ENCODE measurements at regions not wholly inside any gene's neighbourhood (a gene's known extent, or its start where the extent isn't known, plus 50 kb on each side); places are given as distances from the start of the nearest gene placed in this dataset.

DNA sequence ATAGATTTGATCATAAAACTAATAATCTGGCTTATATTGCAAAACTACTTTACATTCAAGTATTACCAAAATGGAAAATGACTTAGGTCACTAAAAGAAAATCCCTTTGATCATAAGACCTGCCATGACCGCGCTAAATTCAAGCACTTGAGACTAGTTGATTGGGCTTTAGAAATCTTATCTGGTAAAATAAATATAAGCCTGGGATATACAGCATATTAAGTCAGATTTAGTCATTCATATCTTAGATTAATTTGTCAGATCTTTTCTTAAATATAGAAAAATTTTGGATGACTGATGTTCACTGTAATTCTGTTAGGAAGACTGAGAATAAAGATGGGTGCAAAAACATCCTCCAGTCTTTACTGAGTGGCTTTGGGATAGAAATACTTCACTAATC, 450.0 kb downstream of the HTR7 start:
- TF ChIP-seq, protein P1, sequence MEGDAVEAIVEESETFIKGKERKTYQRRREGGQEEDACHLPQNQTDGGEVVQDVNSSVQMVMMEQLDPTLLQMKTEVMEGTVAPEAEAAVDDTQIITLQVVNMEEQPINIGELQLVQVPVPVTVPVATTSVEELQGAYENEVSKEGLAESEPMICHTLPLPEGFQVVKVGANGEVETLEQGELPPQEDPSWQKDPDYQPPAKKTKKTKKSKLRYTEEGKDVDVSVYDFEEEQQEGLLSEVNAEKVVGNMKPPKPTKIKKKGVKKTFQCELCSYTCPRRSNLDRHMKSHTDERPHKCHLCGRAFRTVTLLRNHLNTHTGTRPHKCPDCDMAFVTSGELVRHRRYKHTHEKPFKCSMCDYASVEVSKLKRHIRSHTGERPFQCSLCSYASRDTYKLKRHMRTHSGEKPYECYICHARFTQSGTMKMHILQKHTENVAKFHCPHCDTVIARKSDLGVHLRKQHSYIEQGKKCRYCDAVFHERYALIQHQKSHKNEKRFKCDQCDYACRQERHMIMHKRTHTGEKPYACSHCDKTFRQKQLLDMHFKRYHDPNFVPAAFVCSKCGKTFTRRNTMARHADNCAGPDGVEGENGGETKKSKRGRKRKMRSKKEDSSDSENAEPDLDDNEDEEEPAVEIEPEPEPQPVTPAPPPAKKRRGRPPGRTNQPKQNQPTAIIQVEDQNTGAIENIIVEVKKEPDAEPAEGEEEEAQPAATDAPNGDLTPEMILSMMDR (IDR thresholded peaks at IDR 0.05; ENCODE audit: unreplicated experiment) = no peak
- peaks cover 2% of the 10 kb centered on the region for H3K4me1 Mint-ChIP-seq (ENCODE audit: low read depth)
- no peaks in the 10 kb centered on the region for H3K36me3 Mint-ChIP-seq (ENCODE audit: insufficient read depth)
- H3K4me3 Mint-ChIP-seq (ENCODE audit: low read depth) = no peak overlapping the region
- no peak for DNase-seq (ENCODE audit: low spot score, unreplicated experiment)
- no peak overlapping the region for H3K27ac Mint-ChIP-seq
- H3K27me3 Mint-ChIP-seq = no peaks in the 10 kb centered on the region
- peaks cover 13% of the 10 kb centered on the region for H3K9me3 Mint-ChIP-seq (ENCODE audit: low read depth)

DNA sequence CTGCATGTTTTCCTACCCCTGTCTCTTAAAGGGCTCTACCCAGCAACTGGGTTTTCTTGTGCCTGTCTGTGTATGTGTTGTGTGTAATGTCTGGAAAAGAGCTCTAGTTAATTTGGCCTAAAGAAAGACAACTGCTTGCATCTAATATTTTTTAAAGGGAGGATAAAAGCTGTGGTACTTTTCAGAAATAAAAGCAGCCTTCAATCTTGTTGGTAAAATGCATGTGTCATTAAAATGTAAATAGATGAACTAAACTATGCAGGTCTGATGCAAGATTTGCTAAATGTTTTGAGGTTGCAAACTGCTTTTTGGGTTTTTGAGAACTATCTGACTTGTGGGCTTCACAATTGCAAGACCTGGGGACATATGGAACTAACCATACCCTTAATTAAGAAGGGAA, 445.3 kb downstream of the HTR7 start:
- TF ChIP-seq, protein P1 (IDR thresholded peaks at IDR 0.05; ENCODE audit: unreplicated experiment) = no peak
- no peak overlapping the region for H3K4me3 Mint-ChIP-seq (ENCODE audit: low read depth)
- no peaks in the 10 kb centered on the region for H3K27me3 Mint-ChIP-seq
- no peaks in the 10 kb centered on the region for H3K36me3 Mint-ChIP-seq (ENCODE audit: insufficient read depth)
- peaks cover 3% of the 10 kb centered on the region for H3K4me1 Mint-ChIP-seq (ENCODE audit: low read depth)
- no peak overlapping the region for H3K27ac Mint-ChIP-seq
- DNase-seq (ENCODE audit: low spot score, unreplicated experiment) = no peak
- peaks cover 13% of the 10 kb centered on the region for H3K9me3 Mint-ChIP-seq (ENCODE audit: low read depth)

DNA sequence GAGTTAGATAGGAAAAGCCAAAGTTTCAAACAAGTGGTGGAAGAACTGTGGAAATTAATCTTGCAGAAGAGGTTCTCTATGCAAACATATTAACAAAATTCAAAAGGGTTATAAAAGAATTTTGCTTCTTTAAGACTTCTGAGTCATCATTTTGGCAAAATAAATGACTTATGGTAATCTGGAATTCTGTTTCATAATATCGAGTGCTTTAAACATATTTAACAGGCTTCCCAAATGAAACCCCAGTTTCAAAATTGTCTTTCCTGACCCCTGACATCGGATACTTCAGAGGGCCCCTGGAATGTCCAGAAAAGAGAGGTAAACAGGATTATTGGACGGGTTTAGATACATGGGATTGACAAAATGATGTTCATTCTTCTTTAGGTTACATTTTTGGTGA, 444.6 kb downstream of the HTR7 start:
- Mint-ChIP-seq H3K4me1 (ENCODE audit: low read depth) (peaks cover 3% of the 10 kb centered on the region), H3K4me3 (ENCODE audit: low read depth) (no peak overlapping the region), H3K27ac (no peak overlapping the region), H3K36me3 (ENCODE audit: insufficient read depth) (no peaks in the 10 kb centered on the region), H3K9me3 (ENCODE audit: low read depth) (peaks cover 13% of the 10 kb centered on the region), H3K27me3 (no peaks in the 10 kb centered on the region)
- TF ChIP-seq, protein P1 (IDR thresholded peaks at IDR 0.05; ENCODE audit: unreplicated experiment) = no peak
- DNase-seq (ENCODE audit: low spot score, unreplicated experiment) = no peak

DNA sequence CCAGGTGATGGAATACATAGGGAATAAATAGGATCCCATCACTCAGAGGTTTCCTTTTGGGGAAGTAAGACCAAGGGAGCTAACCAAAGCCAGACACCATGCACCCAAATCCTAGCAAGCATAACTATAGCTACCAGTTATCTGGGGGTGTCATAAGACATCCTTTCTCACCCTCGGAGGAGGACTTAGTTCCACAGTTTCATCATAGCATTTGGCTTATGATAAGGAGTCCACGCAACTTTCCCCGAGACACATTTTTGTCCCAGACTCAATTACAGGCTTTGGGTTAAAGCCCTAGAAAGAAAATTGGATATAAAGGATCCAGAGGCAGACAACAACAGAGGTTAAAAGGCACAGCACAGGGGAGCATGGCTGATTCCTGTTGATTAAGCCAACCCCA, 442.9 kb downstream of the HTR7 start:
- H3K9me3 Mint-ChIP-seq (ENCODE audit: low read depth) = peaks cover 13% of the 10 kb centered on the region
- peaks cover 10% of the 10 kb centered on the region for H3K4me1 Mint-ChIP-seq (ENCODE audit: low read depth)
- H3K36me3 Mint-ChIP-seq (ENCODE audit: insufficient read depth) = no peaks in the 10 kb centered on the region
- TF ChIP-seq, protein P1 (IDR thresholded peaks at IDR 0.05; ENCODE audit: unreplicated experiment) = no peak
- H3K27ac Mint-ChIP-seq = no peak overlapping the region
- no peak for DNase-seq (ENCODE audit: low spot score, unreplicated experiment)
- no peaks in the 10 kb centered on the region for H3K27me3 Mint-ChIP-seq
- H3K4me3 Mint-ChIP-seq (ENCODE audit: low read depth) = no peak overlapping the region

DNA sequence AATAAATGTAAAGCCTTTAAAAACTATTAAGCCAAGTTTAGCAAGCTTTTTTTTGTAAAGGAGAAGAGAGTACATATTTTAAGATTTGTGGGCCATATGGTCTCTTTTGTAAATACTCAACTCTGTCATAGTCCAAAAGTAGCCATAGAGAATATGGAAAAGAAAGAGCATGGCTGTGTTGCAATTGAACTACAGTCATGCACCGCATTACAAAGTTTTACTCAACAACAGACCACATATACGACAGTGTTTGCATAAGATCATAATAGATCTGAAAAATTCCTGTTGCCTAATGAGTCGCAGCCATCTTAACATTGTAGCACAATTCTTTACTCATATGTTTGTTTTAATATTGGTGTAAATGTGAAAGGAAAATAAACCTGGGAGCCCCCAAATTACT, 440.8 kb downstream of the HTR7 start:
- Mint-ChIP-seq H3K4me1 (ENCODE audit: low read depth) (peaks cover 10% of the 10 kb centered on the region), H3K27me3 (no peaks in the 10 kb centered on the region), H3K36me3 (ENCODE audit: insufficient read depth) (no peaks in the 10 kb centered on the region), H3K9me3 (ENCODE audit: low read depth) (no peaks in the 10 kb centered on the region), H3K4me3 (ENCODE audit: low read depth) (no peak overlapping the region), H3K27ac (no peak overlapping the region)
- TF ChIP-seq, protein P1 (IDR thresholded peaks at IDR 0.05; ENCODE audit: unreplicated experiment) = no peak
- DNase-seq (ENCODE audit: low spot score, unreplicated experiment) = no peak
